ENCODE measurements at regions not wholly inside any gene's neighbourhood (a gene's known extent, or its start where the extent isn't known, plus 50 kb on each side); places are given as distances from the start of the nearest gene placed in this dataset.

DNA sequence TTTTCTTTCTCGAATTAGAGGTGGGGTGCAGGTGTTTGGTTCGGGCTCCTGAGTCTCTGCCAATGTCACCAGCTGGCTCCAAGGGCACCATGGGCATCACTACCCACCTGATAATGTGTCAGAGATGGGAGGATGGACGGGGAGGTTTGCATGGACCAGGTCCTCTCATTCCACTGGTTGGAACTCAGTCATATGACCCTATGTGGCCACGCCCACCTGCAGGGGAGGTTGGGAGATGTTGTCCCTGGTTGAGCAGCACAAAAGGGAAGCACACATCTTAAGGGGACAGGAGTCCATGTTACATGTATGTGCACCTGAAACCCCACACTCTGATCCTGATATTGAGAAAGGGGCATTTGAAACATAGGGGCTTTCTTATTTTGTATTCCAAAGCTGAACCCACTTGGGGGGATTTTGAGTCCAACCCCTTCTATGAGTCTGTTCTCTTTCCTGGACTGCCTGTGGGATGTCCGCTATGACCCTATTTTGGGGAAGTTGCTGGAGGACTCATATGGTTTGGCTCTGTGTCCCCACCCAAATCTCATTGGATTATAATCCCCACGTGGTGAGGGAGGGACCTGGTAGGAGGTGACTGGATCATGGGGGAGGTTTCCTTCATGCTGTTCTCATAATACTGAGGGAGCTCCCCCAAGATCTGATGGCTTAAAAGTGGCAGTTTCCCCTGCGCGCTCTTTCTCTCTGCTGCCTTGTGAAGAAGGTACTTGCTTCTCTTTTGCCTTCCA is 66.9 kb upstream of the BAIAP2L1 start:
- H3K27me3 Mint-ChIP-seq: peaks cover 32% of the 10 kb centered on the region
- no peak for DNase-seq (ENCODE audit: low spot score, unreplicated experiment)
- H3K4me1 Mint-ChIP-seq (ENCODE audit: low read depth): peaks cover 4% of the 10 kb centered on the region
- H3K27ac Mint-ChIP-seq: no peak overlapping the region
- no peaks in the 10 kb centered on the region for H3K9me3 Mint-ChIP-seq (ENCODE audit: low read depth)
- TF ChIP-seq, protein P1, sequence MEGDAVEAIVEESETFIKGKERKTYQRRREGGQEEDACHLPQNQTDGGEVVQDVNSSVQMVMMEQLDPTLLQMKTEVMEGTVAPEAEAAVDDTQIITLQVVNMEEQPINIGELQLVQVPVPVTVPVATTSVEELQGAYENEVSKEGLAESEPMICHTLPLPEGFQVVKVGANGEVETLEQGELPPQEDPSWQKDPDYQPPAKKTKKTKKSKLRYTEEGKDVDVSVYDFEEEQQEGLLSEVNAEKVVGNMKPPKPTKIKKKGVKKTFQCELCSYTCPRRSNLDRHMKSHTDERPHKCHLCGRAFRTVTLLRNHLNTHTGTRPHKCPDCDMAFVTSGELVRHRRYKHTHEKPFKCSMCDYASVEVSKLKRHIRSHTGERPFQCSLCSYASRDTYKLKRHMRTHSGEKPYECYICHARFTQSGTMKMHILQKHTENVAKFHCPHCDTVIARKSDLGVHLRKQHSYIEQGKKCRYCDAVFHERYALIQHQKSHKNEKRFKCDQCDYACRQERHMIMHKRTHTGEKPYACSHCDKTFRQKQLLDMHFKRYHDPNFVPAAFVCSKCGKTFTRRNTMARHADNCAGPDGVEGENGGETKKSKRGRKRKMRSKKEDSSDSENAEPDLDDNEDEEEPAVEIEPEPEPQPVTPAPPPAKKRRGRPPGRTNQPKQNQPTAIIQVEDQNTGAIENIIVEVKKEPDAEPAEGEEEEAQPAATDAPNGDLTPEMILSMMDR (IDR thresholded peaks at IDR 0.05; ENCODE audit: unreplicated experiment): no peak
- no peak overlapping the region for H3K4me3 Mint-ChIP-seq (ENCODE audit: low read depth)
- no peaks in the 10 kb centered on the region for H3K36me3 Mint-ChIP-seq (ENCODE audit: insufficient read depth)

DNA sequence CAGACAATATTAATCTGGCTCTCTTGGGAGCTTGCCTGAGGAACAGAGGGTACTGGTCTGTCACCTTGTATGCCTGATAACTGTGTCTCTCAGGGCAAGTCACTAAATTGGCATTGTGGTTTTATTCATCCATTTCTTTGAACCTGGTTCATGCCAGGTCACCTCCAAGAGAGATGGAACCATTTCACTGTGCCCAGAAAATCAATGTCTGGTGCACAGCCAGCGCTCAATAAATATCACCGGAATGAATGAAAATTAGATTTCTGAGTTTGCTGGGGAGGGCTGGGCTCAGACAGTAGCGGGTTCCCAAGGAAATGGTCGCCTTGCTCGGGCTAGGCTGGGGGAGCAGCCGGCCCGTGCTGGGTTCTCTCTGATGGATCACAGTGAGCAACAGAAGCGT is 64.1 kb upstream of the BAIAP2L1 start:
- H3K27me3 Mint-ChIP-seq: peaks cover 21% of the 10 kb centered on the region

GRCh38 chr7:98464558-98464940 is 63.7 kb upstream of the BAIAP2L1 start:
- Mint-ChIP-seq H3K4me1 (ENCODE audit: low read depth) (no peaks in the 10 kb centered on the region), H3K27me3 (peaks cover 21% of the 10 kb centered on the region), H3K36me3 (ENCODE audit: insufficient read depth) (no peaks in the 10 kb centered on the region), H3K27ac (no peak overlapping the region), H3K9me3 (ENCODE audit: low read depth) (no peaks in the 10 kb centered on the region), H3K4me3 (ENCODE audit: low read depth) (no peak overlapping the region)
- DNase-seq (ENCODE audit: low spot score, unreplicated experiment): no peak
- TF ChIP-seq, protein P1 (IDR thresholded peaks at IDR 0.05; ENCODE audit: unreplicated experiment): no peak

More for the DNA sequence above, 64.1 kb upstream of the BAIAP2L1 start:
- H3K4me3 Mint-ChIP-seq (ENCODE audit: low read depth): no peak overlapping the region
- TF ChIP-seq, protein P1 (IDR thresholded peaks at IDR 0.05; ENCODE audit: unreplicated experiment): no peak
- no peak overlapping the region for H3K27ac Mint-ChIP-seq
- H3K36me3 Mint-ChIP-seq (ENCODE audit: insufficient read depth): no peaks in the 10 kb centered on the region
- DNase-seq (ENCODE audit: low spot score, unreplicated experiment): no peak
- no peaks in the 10 kb centered on the region for H3K9me3 Mint-ChIP-seq (ENCODE audit: low read depth)
- no peaks in the 10 kb centered on the region for H3K4me1 Mint-ChIP-seq (ENCODE audit: low read depth)

GRCh38 chr7:98463837-98464557 is 63.1 kb upstream of the BAIAP2L1 start:
- Mint-ChIP-seq H3K27me3 (peaks cover 17% of the 10 kb centered on the region), H3K4me1 (ENCODE audit: low read depth) (no peaks in the 10 kb centered on the region), H3K27ac (no peak overlapping the region), H3K36me3 (ENCODE audit: insufficient read depth) (no peaks in the 10 kb centered on the region), H3K4me3 (ENCODE audit: low read depth) (no peak overlapping the region), H3K9me3 (ENCODE audit: low read depth) (no peaks in the 10 kb centered on the region)
- DNase-seq (ENCODE audit: low spot score, unreplicated experiment): no peak
- TF ChIP-seq, protein P1 (IDR thresholded peaks at IDR 0.05; ENCODE audit: unreplicated experiment): no peak

DNA sequence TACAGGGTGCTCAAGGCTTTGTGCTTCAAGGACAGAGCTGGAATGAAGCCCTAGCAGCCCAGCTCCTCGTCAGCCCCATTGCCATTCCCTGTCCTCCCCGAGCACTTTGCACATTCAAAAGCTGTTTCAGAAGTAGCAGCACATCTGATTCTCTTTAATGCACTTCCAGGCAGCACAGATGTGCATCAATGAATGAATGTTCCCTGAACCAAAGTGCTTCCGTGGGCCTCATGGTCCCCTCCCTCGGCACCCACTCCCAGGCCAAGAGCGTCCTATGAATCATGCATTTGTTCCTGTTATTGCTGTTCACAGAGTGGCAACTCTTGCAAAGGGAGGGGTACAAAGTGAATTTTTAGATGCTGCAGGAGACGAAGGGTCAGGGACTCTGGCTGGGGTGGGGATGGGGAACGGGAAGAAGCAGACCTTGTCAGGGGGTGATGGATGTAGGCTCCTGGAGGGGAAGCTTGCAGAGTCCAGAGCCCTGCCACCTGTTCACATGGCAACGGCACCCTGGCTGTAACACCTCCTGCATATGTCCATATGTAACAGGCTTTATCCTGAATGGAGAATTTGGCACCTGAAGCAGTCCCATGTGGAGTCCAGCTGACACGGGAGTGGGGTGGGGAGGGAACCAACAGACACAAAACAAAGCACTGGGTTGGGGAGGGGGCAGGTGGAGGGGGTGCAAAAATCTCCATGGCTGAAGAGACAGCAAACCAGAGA is 62.2 kb upstream of the BAIAP2L1 start:
- DNase-seq (ENCODE audit: low spot score, unreplicated experiment): no peak
- Mint-ChIP-seq H3K4me1 (ENCODE audit: low read depth) (no peaks in the 10 kb centered on the region), H3K9me3 (ENCODE audit: low read depth) (no peaks in the 10 kb centered on the region), H3K4me3 (ENCODE audit: low read depth) (no peak overlapping the region), H3K27ac (no peak overlapping the region), H3K36me3 (ENCODE audit: insufficient read depth) (no peaks in the 10 kb centered on the region), H3K27me3 (peaks cover 13% of the 10 kb centered on the region)
- TF ChIP-seq, protein P1 (IDR thresholded peaks at IDR 0.05; ENCODE audit: unreplicated experiment): no peak

Data from progenitor cell of endocrine pancreas (in vitro differentiated cells).